ENCODE measurements at regions not wholly inside any gene's neighbourhood (a gene's known extent, or its start where the extent isn't known, plus 50 kb on each side); places are given as distances from the start of the nearest gene placed in this dataset.
"Not testable (repeated sequence)": the region's sequence is repeated elsewhere in the genome, so short reads cannot be mapped to it uniquely, and the experiment has no call there.

GRCh38 chr5:144011388-144011787 lies 159.1 kb downstream of the YIPF5 start:
- no peak for DNase-seq

- DNase-seq, result no peak
These were observed 156.6 kb downstream of the YIPF5 start for GRCh38 chr5:144013816-144014215.

GRCh38 chr5:144015961-144016360 lies 154.5 kb downstream of the YIPF5 start:
- DNase-seq, result no peak

- DNase-seq, result no peak
These were observed 153.3 kb downstream of the YIPF5 start for GRCh38 chr5:144017119-144017518.

- DNase-seq, result no peak
These were observed 152.8 kb downstream of the YIPF5 start for GRCh38 chr5:144017631-144018030.

- DNase-seq, result no peak
These were observed 146.4 kb downstream of the YIPF5 start for GRCh38 chr5:144024090-144024489.

GRCh38 chr5:144024545-144024944 lies 145.9 kb downstream of the YIPF5 start:
- DNase-seq, result no peak

- no peak for DNase-seq
These were observed 144.2 kb downstream of the YIPF5 start for GRCh38 chr5:144026286-144026685.

- DNase-seq, result no peak
These were observed 142.4 kb downstream of the YIPF5 start for GRCh38 chr5:144028058-144028457.

GRCh38 chr5:144028636-144029035 lies 141.8 kb downstream of the YIPF5 start:
- DNase-seq, result no peak

- DNase-seq, result no peak
These were observed 139.6 kb downstream of the YIPF5 start for GRCh38 chr5:144030904-144031303.

- DNase-seq, result no peak
These were observed 138.1 kb downstream of the YIPF5 start for GRCh38 chr5:144032375-144032774.

- no peak for DNase-seq
These were observed 137.0 kb downstream of the YIPF5 start for GRCh38 chr5:144033486-144033885.

- DNase-seq, result no peak
These were observed 135.3 kb downstream of the YIPF5 start for GRCh38 chr5:144035046-144035740.

- no peak for DNase-seq
These were observed 134.0 kb downstream of the YIPF5 start for GRCh38 chr5:144036476-144036875.

GRCh38 chr5:144040615-144041305 lies 129.7 kb downstream of the YIPF5 start:
- DNase-seq, result no peak

GRCh38 chr5:144042156-144042555 lies 128.3 kb downstream of the YIPF5 start:
- no peak for DNase-seq

- no peak for DNase-seq
These were observed 122.1 kb downstream of the YIPF5 start for GRCh38 chr5:144048259-144048856.

GRCh38 chr5:144055391-144055790 lies 115.1 kb downstream of the YIPF5 start:
- DNase-seq, result not testable (repeated sequence)

- not testable (repeated sequence) for DNase-seq
These were observed 110.4 kb downstream of the YIPF5 start for GRCh38 chr5:144060091-144060490.

- no peak for DNase-seq
These were observed 109.9 kb downstream of the YIPF5 start for GRCh38 chr5:144060598-144060997.

- DNase-seq, result no peak
These were observed 104.7 kb downstream of the YIPF5 start for GRCh38 chr5:144065786-144066185.

- no peak for DNase-seq
These were observed 97.9 kb downstream of the YIPF5 start for GRCh38 chr5:144072518-144072927.

- no peak for DNase-seq
These were observed 93.9 kb downstream of the YIPF5 start for GRCh38 chr5:144076521-144077083.

All from CD4-positive, alpha-beta T cell treated with Interleukin-4 for 1 hour (primary cell).